Heart right ventricle (tissue), 16 donors: ENCODE measurements at regions not wholly inside any gene's neighbourhood (a gene's known extent, or its start where the extent isn't known, plus 50 kb on each side); places are given as distances from the start of the nearest gene placed in this dataset.

ENCODE experiments used
- ATAC-seq, 8 donors: fragments of 200-7000 bp; cut with Tn5 transposase; one replicate each; pipeline ENCODE4 v1.9.1; 2020; ENCODE audit warnings: mild to moderate bottlenecking in 8 of 8, moderate library complexity in 8 of 8, moderate number of reproducible peaks in 1 of 8
- DNase-seq, 2 donors: peaks; one replicate each; pipeline ENCODE4 v3.0.0-alpha.2; 2020
- H3K27ac ChIP-seq, 10 donors: fragments of 200-600 bp; sonication (generic) in 2 of 10; one replicate each; pipeline versions ENCODE4 v1.5.0 to v1.8.0; 2020 to 2022; ENCODE audit warnings: mild to moderate bottlenecking in 3 of 10
- H3K27me3 ChIP-seq, 7 donors: fragments of 200-600 bp; one replicate each; pipeline ENCODE4 v1.8.0; 2021 to 2022; ENCODE audit warnings: mild to moderate bottlenecking in 2 of 7
- H3K36me3 ChIP-seq, 9 donors: fragments of 200-600 bp; sonication (generic) in 1 of 9; one replicate each; pipeline versions ENCODE4 v1.5.0 to v1.8.0; 2020 to 2022; ENCODE audit warnings: mild to moderate bottlenecking in 2 of 9
- H3K4me1 ChIP-seq, 9 donors: fragments of 200-600 bp; sonication (generic) in 1 of 9; one replicate each; pipeline versions ENCODE4 v1.5.0 to v1.8.0; 2020 to 2022; ENCODE audit warnings: mild to moderate bottlenecking in 4 of 9
- H3K4me3 ChIP-seq, 10 donors: fragments of 200-600 bp; sonication (generic) in 2 of 10; one replicate each; pipeline versions ENCODE4 v1.5.0 to v1.8.0; 2020 to 2022; ENCODE audit warnings: mild to moderate bottlenecking in 7 of 10, moderate library complexity in 2 of 10
- H3K9me3 ChIP-seq, 11 donors: fragments of 200-600 bp in 10 of 11; sonication (generic) in 2 of 11; one replicate each; pipeline versions ENCODE4 v1.5.0 to v1.8.0; 2013 to 2022; ENCODE audit warnings: mild to moderate bottlenecking in 2 of 11, control low read depth in 1 of 11, moderate library complexity in 1 of 11
- CTCF ChIP-seq, 9 donors: fragments of 200-600 bp; sonication (generic) in 2 of 9; IDR thresholded peaks; one replicate each; pipeline versions ENCODE4 v1.5.0 to v1.8.0; 2021 to 2022; ENCODE audit warnings: antibody characterized with exemption in 9 of 9, mild to moderate bottlenecking in 5 of 9, moderate library complexity in 1 of 9
- WGBS, 2 donors: extraction: QIAGEN DNeasy Blood & Tissue Kit; methylation state at CpG; one replicate each; pipeline ENCODE4 v1.1.7; 2013; ENCODE audit warnings: inconsistent platforms in 1 of 2; 5-methylcytosine and 5-hydroxymethylcytosine counted together
- intact Hi-C, 10 donors: fragments of 100-400 bp; cut with DNase I; formaldehyde crosslinking; loops; one replicate each; pipeline versions ENCODE4 v1.11.1 to v1.14.2; 2022
- donor health status: Arrhythmogenic right ventricular cardiomyopathy.
- donor health status: ischemic (EF 13 %, LVEDD 7.1; RV severe dilation, severe dysfunction).
- donor health status: healthy with polysubstance abuse.
- donor health status: DM: no; HTN: yes; CAD: no.
- donor health status: DM: no; HTN: no; CAD: no.
- donor health status: ischemic (EF 25% LVEDD 6.9; RV normal size, moderate dysfunction).
- donor health status: ischemic (EF 25% LVEDD 5.7; RV mildly dilated, moderate dysfunction).
- donor health status: healthy.
- donor health status: DM: yes; HTN: yes; CAD: no.
- donor health status: Ischemic cardiomyopathy.
- donor health status: ischemic (EF 35%, LVEDD 5.7; RV mildly dilated, moderate dysfunction).
- donor health status: nonischemic (EF 11% LVEDD 7.7; RV severe dilation, severe dysfunction).
- donor health status: DM: yes; HTN: yes; CAD: no.
- donor health status: PGD.
- donor health status: ischemic (EF 29% LVEDD 5.4; RV normal size, mild dysfunction).
- donor health status: nonischemic (EF 23%, LVEDD 6.1; RV moderate dilation, normal function).

DNA sequence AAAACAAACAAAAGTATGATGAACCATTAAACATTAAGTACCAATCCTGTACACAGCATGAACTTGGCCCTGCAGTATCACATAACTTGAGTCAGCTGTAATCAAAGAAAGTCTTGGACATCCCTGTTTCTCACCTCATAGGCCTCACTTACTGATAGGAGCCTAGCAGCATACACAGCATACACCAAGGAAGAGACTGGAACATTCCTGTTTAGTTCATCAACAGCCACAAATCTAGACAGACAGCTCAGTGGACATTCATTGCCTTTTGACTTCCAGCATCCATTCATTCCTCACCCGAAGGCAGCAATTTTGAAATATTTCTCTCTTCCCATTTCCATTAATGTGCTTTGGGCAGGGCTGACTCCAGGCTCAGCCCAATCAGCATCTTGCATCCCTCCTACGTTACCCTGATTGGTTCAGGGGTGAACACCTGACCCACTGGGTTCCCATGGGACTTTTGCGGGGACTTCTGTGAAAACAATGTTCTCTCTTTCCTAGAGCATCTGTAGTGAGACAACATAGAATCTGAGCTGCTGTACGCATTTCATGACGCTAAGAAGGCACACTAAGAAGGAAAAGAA is 336.7 kb upstream of the ZFHX3 start:
- WGBS, 2 donors = 90 to 91% methylated on average over 5 of the region's 5 CpGs
- intact Hi-C loops = no loop called here
- Histone ChIP-seq H3K4me3 (no peak overlapping the region), H3K4me1 (no peaks in the 10 kb centered on the region), H3K9me3 (no peaks in the 10 kb centered on the region), H3K27me3 (peaks cover 0 to 5% (median 0%) of the 10 kb centered on the region in 7 donors), H3K27ac (no peak overlapping the region), H3K36me3 (no peaks in the 10 kb centered on the region)
- TF ChIP-seq CTCF (IDR thresholded peaks at IDR 0.05) = no peak
- ATAC-seq (peak in 1 of 8 donors; percentile 42), DNase-seq (no peak)

GRCh38 chr16:73383988-73384365 is 336.0 kb upstream of the ZFHX3 start:
- WGBS, 2 donors = 78 to 84% methylated on average over 3 of the region's 3 CpGs
- no peaks in the 10 kb centered on the region for H3K4me1 ChIP-seq
- intact Hi-C loops = no loop called here
- peaks cover 0 to 5% (median 0%) of the 10 kb centered on the region in 7 donors for H3K27me3 ChIP-seq
- no peaks in the 10 kb centered on the region for H3K9me3 ChIP-seq
- H3K36me3 ChIP-seq = no peaks in the 10 kb centered on the region
- no peak for DNase-seq
- TF ChIP-seq CTCF (IDR thresholded peaks at IDR 0.05) = no peak
- no peak overlapping the region for H3K4me3 ChIP-seq
- ATAC-seq = no peak
- no peak overlapping the region for H3K27ac ChIP-seq

DNA sequence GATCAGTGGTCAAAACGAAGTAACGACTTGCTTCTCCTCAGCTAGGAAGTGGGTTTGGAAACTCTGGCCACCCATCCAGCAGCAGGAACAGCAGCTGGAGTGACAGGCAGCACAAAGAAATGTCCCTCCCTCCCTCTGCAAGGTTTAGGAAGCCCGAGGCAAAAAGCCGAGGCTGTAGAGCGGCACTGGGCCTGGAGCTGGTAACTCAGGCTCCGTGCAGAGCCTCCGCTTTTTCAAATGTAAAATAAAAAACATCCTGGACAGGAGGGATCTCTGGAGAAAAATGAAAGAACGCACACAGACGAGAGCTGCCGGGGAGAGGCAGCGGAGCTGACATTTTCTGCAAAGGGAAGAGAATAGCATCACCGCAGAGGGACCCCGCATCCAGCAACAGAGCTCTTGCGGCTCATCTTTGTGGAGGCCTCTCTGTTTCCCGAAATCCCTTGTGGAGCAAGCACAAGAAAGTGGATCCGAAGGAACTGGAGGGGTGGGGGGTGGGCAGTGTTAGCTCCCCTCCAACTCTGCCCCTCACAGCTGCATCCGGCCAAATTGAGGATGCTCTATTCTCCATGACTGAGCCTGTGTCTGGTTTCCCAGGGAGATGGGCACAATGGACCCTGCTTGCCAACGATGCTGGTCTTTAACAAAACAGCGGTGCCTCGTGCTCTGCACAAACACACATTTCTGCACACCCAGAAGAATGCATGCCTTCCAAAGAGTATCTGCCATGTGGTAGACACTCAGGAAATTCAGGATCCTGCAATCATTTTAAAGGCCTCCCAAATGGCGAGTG is 335.5 kb upstream of the ZFHX3 start:
- no peak for TF ChIP-seq CTCF (IDR thresholded peaks at IDR 0.05)
- 82 to 88% methylated on average over 21 of the region's 21 CpGs for WGBS, 2 donors
- DNase-seq = no peak
- Histone ChIP-seq H3K27me3 (peaks cover 0 to 5% (median 0%) of the 10 kb centered on the region in 7 donors), H3K27ac (no peak overlapping the region), H3K4me3 (no peak overlapping the region), H3K36me3 (no peaks in the 10 kb centered on the region), H3K9me3 (no peaks in the 10 kb centered on the region), H3K4me1 (no peaks in the 10 kb centered on the region)
- intact Hi-C loops = no loop called here
- ATAC-seq = no peak

DNA sequence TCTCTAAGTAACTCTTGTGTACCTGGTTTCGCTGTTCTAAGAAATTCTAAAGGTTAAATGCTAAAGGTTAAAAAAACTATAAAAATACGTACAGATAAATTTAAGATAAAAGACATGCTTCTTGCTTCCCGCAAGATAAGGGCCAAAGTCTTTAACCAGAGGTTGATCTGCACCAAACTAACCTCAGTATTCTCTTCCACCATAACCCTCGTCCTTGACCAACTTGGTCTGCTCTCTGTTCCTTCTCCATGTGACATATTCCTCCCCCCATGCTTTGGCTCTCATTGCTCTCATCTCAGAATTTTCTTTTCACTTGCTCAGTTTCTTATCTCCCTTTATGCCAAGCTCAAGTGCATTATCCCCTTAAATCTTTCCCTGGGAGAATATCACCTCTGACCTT is 330.5 kb upstream of the ZFHX3 start:
- Histone ChIP-seq H3K4me3 (no peak overlapping the region), H3K27me3 (peaks cover 0 to 4% (median 0%) of the 10 kb centered on the region in 7 donors), H3K9me3 (no peaks in the 10 kb centered on the region), H3K27ac (no peak overlapping the region), H3K36me3 (no peaks in the 10 kb centered on the region), H3K4me1 (no peaks in the 10 kb centered on the region)
- intact Hi-C loops = no loop called here
- ATAC-seq = no peak
- WGBS, 2 donors = 89 to 92% methylated on average over 4 of the region's 4 CpGs
- no peak for DNase-seq
- no peak for TF ChIP-seq CTCF (IDR thresholded peaks at IDR 0.05)
